Activated CD8-positive, alpha-beta memory T cell treated with anti-CD3 and anti-CD28 coated beads for 36 hours (primary cell): ENCODE measurements at regions not wholly inside any gene's neighbourhood (a gene's known extent, or its start where the extent isn't known, plus 50 kb on each side); places are given as distances from the start of the nearest gene placed in this dataset.

Experiments
- CTCF ChIA-PET: fragments of 350-600 bp; sonication (Branson Sonifier 250); formaldehyde crosslinking; loops from one replicate; lab custom pipeline; 2021; ENCODE audit warnings: antibody characterized with exemption; lab: Charles Lee
- POLR2A ChIA-PET: fragments of 350-600 bp; sonication (Branson Sonifier 250); formaldehyde crosslinking; loops from one replicate; lab custom pipeline; 2021; ENCODE audit warnings: antibody characterized with exemption; lab: Charles Lee

DNA sequence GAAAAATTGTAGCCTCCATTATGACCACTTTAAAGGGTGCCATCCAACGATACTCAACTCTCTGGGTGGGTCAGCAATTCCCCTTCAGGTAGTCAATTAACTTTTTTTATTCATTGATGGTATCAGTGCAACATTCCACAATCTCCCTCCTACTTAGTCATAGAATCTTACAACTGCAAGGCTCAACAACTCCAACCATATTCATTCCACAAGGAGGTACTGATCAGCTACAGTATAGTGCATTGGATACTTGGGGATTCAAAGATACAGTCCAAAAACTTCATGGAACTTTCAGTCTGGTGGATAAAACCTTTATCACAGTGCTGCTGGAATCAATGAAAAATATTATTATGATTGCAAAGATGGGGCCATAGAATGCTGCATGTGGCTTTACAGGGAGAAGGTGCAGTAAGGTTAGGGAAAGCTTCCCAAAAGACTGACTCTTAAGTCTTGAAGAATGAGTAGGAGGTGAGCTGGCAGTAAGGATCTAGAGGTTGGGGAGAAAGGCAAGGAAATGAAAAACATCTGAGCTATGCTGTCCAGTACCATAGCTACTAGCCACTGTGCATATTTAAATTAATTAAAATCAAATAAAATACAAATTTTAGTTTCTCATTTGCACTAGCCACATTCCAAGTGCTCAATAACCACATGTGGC lies 314.7 kb upstream of the PRDM1 start:
- ChIA-PET POLR2A (no interaction called here), CTCF (no interaction called here)

DNA sequence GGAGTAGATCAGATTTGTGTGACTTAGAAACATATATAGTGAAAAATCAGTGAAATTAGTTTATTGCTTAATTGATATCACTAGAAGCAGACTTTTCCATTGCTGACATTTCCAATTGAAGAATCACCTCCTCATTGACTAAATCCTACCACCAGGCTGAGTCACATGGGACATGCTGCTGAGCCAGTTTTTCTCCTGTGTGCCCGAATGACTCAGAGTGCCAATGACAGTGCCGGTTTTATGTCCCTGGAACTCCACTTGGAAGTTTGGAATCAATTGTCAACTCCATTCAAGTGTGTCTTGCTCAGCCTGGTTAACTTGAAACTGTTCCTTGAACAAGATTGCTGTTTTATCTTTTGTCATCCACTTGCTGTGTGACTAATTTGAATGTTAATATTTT lies 316.1 kb upstream of the PRDM1 start:
- POLR2A ChIA-PET = no interaction called here

DNA sequence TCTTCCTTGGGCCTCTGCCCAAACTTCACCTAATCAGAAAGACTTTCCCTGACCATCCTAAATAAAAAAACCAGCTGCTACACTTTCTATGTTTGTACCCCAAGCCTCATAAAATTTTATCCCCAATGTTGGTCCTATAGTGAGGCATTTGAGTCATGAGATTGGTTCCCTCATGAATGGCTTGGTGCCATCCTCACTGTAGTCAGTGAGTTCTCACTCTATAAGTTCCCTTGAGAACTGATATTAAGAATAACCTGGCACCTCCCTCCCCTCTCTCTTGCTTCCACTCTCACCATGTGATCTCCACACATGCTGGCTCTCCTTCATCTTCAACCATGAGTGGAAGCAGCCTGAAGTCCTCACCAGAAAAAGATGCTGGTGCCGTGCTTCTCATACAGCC lies 316.9 kb upstream of the PRDM1 start:
- ChIA-PET CTCF (no interaction called here), POLR2A (no interaction called here)

More for the DNA sequence above, 316.1 kb upstream of the PRDM1 start:
- CTCF ChIA-PET = no interaction called here

DNA sequence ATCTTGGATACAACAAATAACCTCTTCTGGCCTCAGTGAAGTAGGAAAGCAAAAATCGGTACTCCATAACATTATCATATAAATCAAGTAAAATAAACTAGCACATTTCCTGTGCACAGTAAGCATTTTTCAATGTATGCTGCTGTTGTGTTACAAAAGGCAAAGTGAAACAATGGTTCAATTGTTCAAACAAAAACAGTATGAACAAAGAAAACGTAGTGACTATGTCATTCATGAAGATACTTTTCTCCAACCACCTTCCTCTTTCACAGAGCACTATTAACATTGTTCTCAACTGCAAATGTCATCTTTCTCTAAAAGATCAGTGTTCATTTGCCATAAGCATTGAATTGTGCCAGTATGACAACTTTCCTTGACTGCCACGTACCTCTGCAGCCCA lies 318.6 kb upstream of the PRDM1 start:
- CTCF ChIA-PET = no interaction called here
- POLR2A ChIA-PET = no interaction called here

DNA sequence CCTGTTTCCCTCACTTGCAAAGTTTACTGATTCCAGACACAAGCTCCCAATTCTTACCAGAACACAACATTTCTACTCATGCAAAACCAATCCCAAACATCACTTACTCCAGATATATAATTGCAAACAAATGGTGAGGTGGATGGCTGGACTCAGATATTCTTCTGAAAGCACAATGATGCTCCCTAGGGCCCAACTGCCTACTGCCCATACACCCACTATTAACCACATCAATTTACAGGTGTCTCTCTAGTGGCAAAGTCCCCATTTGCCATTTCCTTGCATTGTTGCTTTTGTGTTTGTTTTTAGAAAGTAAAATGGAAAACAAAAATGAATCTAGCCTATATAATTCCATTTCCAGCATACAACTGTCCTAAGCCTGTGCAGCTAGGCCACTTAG lies 320.9 kb upstream of the PRDM1 start:
- POLR2A ChIA-PET = no interaction called here
- CTCF ChIA-PET = interaction anchor here (0.8 kb wide), 1 partner anchor 9 kb away, joined by 3 read pairs; no protein-coding TSS in a partner anchor

DNA sequence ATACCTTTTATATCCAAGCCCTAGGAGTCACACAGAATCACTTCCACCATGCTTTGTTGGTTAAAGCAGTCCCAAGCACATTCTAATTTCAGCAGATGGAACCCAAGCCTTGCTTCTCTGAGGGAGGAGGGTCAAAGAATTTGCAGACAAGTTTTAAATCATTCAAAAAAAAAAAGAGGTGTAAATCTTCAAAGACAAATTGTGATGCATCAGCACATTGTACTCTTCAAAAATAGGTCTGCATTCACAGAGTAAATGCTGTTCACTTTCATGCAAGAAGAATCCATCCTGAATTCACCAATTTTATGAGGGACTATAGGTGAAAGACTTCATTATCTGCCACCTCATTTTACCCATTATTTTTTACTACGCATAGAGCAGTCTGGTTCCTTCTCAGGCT lies 321.8 kb upstream of the PRDM1 start:
- ChIA-PET POLR2A (no interaction called here), CTCF (interaction anchor here (0.8 kb wide), 1 partner anchor 8 kb away, joined by 3 read pairs; no protein-coding TSS in a partner anchor)

DNA sequence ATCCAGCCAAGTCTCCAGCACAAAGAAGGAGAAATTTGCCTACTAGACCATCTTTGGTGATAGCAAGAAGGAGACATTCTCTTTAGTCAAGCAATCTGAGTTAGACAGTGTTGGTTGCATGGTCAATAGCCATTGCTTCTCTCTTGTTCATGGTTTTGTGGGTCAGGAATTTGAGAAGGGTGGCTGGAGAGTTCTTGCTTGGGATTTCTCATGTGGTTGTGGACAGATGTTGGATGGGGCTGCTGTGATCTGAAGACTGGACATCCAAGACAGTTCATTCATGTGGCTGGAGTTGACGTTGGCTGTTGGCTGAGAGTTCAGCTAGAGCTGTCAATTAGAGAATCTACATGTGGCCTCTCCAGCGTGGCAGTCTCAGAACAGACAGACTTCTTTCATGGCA lies 322.3 kb upstream of the PRDM1 start:
- CTCF ChIA-PET = no interaction called here
- POLR2A ChIA-PET = no interaction called here

DNA sequence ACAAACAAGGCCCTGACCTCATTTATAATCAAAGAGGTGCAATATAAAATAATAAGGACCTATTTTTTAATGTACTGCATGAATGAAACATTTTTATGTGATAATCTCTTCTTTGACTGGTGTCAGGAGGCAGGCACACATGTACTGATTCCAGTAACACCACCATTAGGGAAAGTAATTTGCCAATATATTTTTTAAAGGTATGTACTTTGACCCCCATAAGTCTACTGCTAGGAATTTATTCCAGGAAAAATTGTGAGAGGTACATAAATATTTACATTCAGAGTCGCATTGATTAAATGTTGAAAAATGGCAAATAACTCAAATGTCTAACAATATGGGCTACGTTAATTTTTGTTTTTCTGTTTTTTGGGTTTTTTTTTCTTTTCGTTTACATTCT lies 325.4 kb upstream of the PRDM1 start:
- ChIA-PET POLR2A (no interaction called here), CTCF (no interaction called here)

DNA sequence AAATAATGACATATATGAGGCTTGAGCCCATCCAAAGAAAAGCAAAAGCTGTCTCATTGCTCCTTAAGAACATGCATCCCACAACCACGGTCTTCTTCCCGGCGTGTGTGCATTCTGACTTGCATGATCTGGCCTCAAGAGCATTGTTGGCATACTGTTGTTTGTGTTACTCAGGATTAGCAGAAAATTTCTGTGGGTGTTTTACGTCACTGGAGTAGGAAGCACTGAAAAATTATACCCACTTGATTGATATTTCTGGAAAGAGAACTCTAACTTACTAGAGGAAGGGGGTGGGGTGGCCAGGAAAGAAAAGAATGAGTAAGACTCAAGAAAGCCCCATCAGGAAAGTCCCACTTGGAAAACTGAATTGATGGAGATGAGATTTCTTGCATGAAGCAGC lies 326.2 kb upstream of the PRDM1 start:
- ChIA-PET CTCF (no interaction called here), POLR2A (no interaction called here)

DNA sequence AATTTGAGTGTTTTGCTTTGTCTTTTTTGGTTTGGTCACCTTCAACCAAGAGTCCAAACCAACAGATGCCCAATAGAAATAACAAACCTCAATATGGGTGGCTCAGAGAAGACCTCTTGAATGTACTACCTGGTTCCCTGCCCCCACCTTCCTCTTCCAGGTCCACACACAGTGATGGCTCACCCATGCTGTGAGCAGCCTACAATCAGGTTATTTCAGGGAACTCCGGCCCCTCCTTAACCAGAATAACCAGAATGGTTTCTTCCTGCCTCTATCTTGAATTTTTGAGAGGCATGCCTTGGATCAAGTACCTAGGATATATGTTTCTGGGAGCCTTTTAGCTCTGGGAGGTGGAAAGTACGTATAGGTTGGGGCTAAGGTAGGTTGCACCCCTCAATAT lies 327.1 kb upstream of the PRDM1 start:
- POLR2A ChIA-PET = no interaction called here
- CTCF ChIA-PET = no interaction called here

DNA sequence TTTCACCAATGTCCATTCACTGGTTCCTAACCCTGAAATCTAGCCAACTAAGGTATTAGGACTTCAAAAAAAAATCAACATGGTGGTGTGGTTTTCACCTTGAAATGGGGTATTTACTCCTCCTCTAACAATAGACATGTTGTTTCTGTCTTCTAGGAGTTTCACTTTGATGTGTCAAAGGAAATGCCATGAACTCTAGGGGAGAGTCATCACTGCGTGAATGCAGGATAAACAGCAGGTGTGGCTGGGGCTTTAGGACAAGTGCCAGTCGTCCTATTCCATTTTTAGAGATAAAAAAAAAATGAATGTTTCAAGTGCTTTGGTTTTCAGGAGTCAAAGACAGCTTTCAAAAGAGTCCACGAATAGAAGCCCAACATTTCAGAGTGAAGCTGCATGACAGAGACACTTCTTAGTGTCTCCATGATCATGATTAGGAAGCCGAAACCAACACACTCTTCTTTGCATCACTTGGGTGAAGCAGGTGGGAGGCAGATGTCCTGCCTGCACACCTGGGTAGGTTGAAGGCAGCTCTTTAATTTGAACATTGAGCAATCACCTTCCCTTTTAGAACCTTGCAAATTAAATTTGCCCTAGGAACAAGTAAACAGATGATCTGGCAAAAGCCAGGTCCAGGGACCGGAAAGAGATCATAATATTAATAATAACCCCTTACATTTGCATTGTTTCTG lies 328.5 kb upstream of the PRDM1 start:
- ChIA-PET POLR2A (no interaction called here), CTCF (no interaction called here)

DNA sequence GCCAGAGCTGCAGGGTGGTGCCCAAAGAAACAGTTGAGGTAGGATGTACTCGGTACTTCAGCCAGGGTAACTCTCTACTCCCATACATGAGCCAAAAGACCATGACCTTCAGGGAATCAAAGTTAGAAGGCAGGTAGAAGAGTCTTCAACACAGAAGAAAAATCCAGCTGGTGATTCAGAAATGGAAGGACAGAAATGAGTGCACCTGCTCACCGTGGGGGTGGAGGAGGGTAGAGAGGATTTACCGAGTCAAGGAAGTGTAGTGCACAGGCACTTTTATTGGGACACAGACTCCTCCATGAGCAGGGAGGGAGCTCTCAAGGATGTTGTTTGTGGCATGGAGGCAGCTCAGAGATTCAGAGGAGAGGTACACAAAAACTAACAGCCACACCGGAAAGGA lies 330.3 kb upstream of the PRDM1 start:
- POLR2A ChIA-PET = no interaction called here
- CTCF ChIA-PET = interaction anchor here (0.8 kb wide), 1 partner anchor 9 kb away, joined by 3 read pairs; no protein-coding TSS in a partner anchor

DNA sequence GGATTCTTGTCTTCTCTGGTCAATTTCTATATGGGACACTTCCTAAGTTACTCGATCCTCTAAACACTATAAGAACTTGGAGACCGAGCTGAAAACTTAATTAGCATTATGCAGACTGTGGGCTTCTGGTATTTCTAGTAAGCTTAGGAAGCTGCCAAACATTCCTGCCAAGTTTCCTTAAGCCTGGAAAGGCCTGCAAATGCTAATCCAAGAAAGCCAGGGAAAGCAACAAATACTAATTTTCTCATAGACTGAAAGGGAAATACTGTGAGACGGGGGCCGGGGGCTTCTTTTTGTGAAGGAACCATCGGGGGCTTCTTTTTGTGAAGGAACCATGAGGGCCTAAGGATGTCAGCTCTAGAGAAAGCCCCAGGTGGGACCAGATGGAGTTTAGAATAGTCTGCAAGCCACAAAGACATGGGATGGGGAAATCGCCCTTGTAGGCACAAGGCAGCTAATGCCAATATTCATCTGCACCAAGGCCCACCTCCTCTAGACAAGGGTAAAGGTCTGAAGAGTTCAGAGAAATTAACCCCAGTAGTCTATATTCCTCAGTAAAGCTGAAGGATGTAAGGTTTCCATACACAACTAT lies 332.4 kb upstream of the PRDM1 start:
- POLR2A ChIA-PET = no interaction called here
- CTCF ChIA-PET = interaction anchor here (0.6 kb wide), 1 partner anchor 7 kb away, joined by 3 read pairs; no protein-coding TSS in a partner anchor

DNA sequence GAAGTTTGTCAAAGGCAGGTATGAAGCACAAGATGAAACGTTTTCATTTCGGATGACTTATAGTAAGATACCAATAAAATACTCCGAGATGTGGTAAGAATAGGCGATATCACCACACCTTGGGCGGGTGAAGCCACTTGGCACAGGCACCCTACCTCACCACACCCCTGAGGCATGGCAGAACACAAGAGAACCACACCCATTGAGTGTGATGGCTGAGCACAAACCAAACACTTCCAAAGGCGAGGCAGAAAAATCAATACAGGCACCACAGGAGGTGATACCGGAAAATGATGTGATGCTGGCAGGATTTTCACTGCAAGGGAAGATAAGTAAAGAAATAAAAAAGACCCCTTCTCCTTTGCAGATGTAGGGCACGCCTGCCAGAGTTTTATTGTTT lies 332.9 kb upstream of the PRDM1 start:
- POLR2A ChIA-PET = no interaction called here
- CTCF ChIA-PET = no interaction called here

DNA sequence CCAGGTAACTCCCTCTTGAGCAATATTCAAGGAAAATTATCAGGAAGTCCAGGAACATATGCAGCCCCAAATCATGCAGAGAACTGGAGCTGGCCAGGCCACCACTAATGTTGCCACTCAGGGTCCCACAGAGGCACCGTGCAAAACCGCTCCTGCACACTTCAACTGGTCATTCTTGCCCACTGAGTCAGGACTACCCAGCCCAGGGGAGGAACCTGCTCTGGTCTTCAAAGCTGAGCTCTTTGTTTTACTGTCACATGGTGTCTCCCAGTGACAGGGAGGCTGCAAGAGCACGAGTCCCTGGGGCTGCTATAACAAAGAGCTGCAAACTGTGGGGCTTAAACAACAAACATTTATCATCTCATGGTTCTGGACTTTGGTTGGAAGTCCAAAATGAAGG lies 336.0 kb upstream of the PRDM1 start:
- CTCF ChIA-PET = interaction anchor here (1.4 kb wide), 1 partner anchor 24 kb away, joined by 3 read pairs; no protein-coding TSS in a partner anchor
- POLR2A ChIA-PET = interaction anchor here (0.7 kb wide), 1 partner anchor 254 kb away, joined by 3 read pairs; no protein-coding TSS in a partner anchor

DNA sequence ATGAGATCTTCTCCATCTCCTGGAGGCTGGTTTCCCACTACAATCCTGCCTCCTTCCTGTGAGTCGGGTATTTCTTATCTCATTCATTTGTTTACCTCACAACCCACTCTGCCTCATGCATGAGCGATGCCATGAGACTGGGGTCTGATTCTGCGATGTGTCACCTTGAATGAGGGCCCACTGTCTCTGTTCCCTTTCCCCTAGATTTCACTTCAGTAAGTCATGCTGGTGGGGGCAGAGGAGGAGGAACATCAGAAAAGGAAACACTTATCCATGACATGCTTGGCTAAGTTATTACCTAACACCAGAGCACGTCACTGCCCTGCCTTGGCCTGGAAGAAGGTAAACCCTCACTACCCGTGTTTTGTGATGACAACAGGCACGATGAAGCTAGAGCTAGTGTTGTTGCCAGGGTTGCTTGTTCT lies 337.4 kb upstream of the PRDM1 start:
- CTCF ChIA-PET = interaction anchor here (1.4 kb wide), 1 partner anchor 22 kb away, joined by 3 read pairs; no protein-coding TSS in a partner anchor

DNA sequence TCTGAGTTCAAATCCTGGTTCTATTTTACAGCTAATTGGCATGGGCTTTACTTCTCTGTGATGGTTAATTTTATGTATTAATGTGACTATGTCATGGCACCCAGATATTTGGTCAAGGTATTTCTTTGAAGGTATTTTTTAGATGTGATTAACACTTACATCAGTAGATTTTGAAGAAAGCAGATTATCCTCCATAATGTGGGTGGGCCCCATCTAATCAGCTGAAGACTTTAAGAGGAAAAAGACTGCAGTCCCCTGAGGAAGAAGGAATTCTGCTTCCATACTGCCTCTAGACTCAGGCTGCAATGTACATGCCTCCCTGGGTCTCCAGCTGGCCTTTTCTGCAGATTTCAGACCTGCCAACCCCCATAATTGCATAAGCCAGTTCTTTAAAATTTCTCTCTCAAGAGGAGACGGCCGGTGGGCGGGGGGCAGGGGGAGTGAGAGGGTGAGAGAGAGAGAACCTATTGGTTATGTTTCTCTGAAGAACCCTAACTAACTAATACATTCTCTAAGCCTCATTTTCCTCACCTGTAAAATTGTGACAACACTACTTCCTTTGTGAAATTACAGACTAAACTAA lies 338.2 kb upstream of the PRDM1 start:
- POLR2A ChIA-PET = no interaction called here
- CTCF ChIA-PET = no interaction called here

More for the DNA sequence above, 337.4 kb upstream of the PRDM1 start:
- POLR2A ChIA-PET = no interaction called here

DNA sequence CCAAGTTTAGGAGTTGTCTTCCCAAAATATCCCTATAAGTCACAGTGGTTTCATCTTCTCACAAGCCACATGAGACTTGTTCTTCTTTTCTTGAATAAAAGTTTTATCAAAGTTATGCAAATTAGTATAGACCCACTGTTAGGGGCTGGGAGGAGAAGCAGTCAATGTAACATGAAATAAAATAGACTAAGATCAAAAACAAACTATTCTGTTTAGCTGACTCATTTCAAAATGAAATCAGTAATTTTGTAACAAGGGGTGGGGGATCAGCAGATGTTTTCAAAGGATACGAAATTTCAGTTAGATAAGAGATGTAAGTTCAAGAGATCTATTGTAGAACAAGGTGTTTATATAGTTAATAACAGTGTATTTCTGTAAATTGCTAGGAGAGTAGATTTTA lies 339.6 kb upstream of the PRDM1 start:
- CTCF ChIA-PET = interaction anchor here (0.6 kb wide), 2 partner anchors 7 to 234 kb away, joined by 3 to 5 read pairs; no protein-coding TSS in a partner anchor
- POLR2A ChIA-PET = no interaction called here

DNA sequence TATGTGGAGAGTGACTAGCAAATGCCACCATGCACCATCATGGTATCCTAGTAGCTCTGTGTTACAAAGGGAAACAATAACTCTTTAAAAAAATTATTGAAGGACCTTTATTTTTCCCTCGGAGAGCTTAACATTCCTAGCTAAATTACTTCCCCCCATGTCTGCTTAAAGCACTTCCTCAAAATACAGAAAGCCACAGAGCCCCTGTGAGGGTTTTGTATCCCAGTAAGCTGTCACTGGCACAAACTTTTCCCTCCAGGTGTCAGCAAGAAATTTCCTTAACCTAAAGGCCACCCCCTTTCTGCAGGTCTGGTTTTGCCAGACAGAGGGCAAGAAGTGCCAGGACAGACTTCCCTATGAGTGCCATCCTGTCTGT lies 340.0 kb upstream of the PRDM1 start:
- CTCF ChIA-PET = interaction anchor here (0.6 kb wide), 2 partner anchors 8 to 234 kb away, joined by 3 to 5 read pairs; no protein-coding TSS in a partner anchor
- POLR2A ChIA-PET = no interaction called here
